ENCODE measurements at regions not wholly inside any gene's neighbourhood (a gene's known extent, or its start where the extent isn't known, plus 50 kb on each side); places are given as distances from the start of the nearest gene placed in this dataset.

- TF ChIP-seq, protein P1, sequence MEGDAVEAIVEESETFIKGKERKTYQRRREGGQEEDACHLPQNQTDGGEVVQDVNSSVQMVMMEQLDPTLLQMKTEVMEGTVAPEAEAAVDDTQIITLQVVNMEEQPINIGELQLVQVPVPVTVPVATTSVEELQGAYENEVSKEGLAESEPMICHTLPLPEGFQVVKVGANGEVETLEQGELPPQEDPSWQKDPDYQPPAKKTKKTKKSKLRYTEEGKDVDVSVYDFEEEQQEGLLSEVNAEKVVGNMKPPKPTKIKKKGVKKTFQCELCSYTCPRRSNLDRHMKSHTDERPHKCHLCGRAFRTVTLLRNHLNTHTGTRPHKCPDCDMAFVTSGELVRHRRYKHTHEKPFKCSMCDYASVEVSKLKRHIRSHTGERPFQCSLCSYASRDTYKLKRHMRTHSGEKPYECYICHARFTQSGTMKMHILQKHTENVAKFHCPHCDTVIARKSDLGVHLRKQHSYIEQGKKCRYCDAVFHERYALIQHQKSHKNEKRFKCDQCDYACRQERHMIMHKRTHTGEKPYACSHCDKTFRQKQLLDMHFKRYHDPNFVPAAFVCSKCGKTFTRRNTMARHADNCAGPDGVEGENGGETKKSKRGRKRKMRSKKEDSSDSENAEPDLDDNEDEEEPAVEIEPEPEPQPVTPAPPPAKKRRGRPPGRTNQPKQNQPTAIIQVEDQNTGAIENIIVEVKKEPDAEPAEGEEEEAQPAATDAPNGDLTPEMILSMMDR (IDR thresholded peaks at IDR 0.05; ENCODE audit: low read depth, low read length, poor library complexity, severe bottlenecking) = no peak
- no peak for TF ChIP-seq EZH2phosphoT487 (IDR thresholded peaks at IDR 0.05; ENCODE audit: borderline replicate concordance, low read length)
Measured at GRCh38 chr18:67194886-67195285, 321.6 kb downstream of the DSEL start.
